ENCODE measurements at regions not wholly inside any gene's neighbourhood (a gene's known extent, or its start where the extent isn't known, plus 50 kb on each side); places are given as distances from the start of the nearest gene placed in this dataset.

- Histone ChIP-seq H4K12ac (ENCODE audit: low read depth, low read length) (no peak overlapping the region), H3K27ac (ENCODE audit: low read depth, low read length) (no peak overlapping the region), H2BK5ac (ENCODE audit: low read depth, low read length, poor library complexity) (no peak overlapping the region), H3K14ac (ENCODE audit: low read length) (no peak overlapping the region), H3K27me3 (ENCODE audit: insufficient read depth, low read length) (no peaks in the 10 kb centered on the region), H3K9me3 (ENCODE audit: insufficient read depth, low read depth, low read length) (no peaks in the 10 kb centered on the region), H3K9ac (ENCODE audit: low read length) (no peak overlapping the region), H3K79me1 (ENCODE audit: low read length) (no peaks in the 10 kb centered on the region), H4K91ac (ENCODE audit: low read depth, low read length) (no peak overlapping the region), H2BK12ac (ENCODE audit: low read length) (no peak overlapping the region), H2AFZ (ENCODE audit: insufficient read depth, low read length, poor library complexity) (no peak overlapping the region), H3K4me3 (ENCODE audit: low read depth, low read length) (no peak overlapping the region), H3K4me1 (ENCODE audit: control insufficient read depth in 1 of 2, insufficient read depth in 2 of 2, low read length in 2 of 2) (no peaks in the 10 kb centered on the region), H4K8ac (ENCODE audit: low read depth, low read length) (no peak overlapping the region), H3K4ac (ENCODE audit: low read depth, low read length) (no peak overlapping the region), H3K79me2 (ENCODE audit: control insufficient read depth, insufficient read depth, low read length, poor library complexity) (no peaks in the 10 kb centered on the region), H3K36me3 (ENCODE audit: control insufficient read depth in 1 of 2, insufficient read depth in 2 of 2, low read length in 2 of 2) (no peaks in the 10 kb centered on the region), H3K18ac (ENCODE audit: low read length) (no peak overlapping the region), H3K4me2 (ENCODE audit: low read length) (no peak overlapping the region), H2BK120ac (ENCODE audit: insufficient read depth, low read length, poor library complexity) (no peak overlapping the region), H3K23ac (ENCODE audit: low read length) (no peak overlapping the region), H2AK5ac (ENCODE audit: low read length) (no peak overlapping the region)
- no peak for DNase-seq
These were observed 1064.6 kb downstream of the TUSC7 start for GRCh38 chr3:117774130-117774529.

GRCh38 chr3:117786349-117786748 is 1076.8 kb downstream of the TUSC7 start:
- Histone ChIP-seq H2AFZ (ENCODE audit: insufficient read depth, low read length, poor library complexity) (no peak overlapping the region), H3K14ac (ENCODE audit: low read length) (no peak overlapping the region), H3K79me1 (ENCODE audit: low read length) (no peaks in the 10 kb centered on the region), H2BK5ac (ENCODE audit: low read depth, low read length, poor library complexity) (no peak overlapping the region), H4K91ac (ENCODE audit: low read depth, low read length) (no peak overlapping the region), H2AK5ac (ENCODE audit: low read length) (no peak overlapping the region), H3K4me2 (ENCODE audit: low read length) (no peak overlapping the region), H3K4me3 (ENCODE audit: low read depth, low read length) (no peak overlapping the region), H3K79me2 (ENCODE audit: control insufficient read depth, insufficient read depth, low read length, poor library complexity) (no peaks in the 10 kb centered on the region), H3K36me3 (ENCODE audit: control insufficient read depth in 1 of 2, insufficient read depth in 2 of 2, low read length in 2 of 2) (no peaks in the 10 kb centered on the region), H3K9me3 (ENCODE audit: insufficient read depth, low read depth, low read length) (no peaks in the 10 kb centered on the region), H3K4ac (ENCODE audit: low read depth, low read length) (no peak overlapping the region), H2BK12ac (ENCODE audit: low read length) (no peak overlapping the region), H2BK120ac (ENCODE audit: insufficient read depth, low read length, poor library complexity) (no peak overlapping the region), H3K4me1 (ENCODE audit: control insufficient read depth in 1 of 2, insufficient read depth in 2 of 2, low read length in 2 of 2) (no peaks in the 10 kb centered on the region), H4K8ac (ENCODE audit: low read depth, low read length) (no peak overlapping the region), H3K23ac (ENCODE audit: low read length) (no peak overlapping the region), H3K9ac (ENCODE audit: low read length) (no peak overlapping the region), H3K18ac (ENCODE audit: low read length) (no peak overlapping the region), H3K27me3 (ENCODE audit: insufficient read depth, low read length) (no peaks in the 10 kb centered on the region), H3K27ac (ENCODE audit: low read depth, low read length) (no peak overlapping the region), H4K12ac (ENCODE audit: low read depth, low read length) (no peak overlapping the region)
- DNase-seq = no peak
- no CpG with 5 or more reads among the region's 2 CpGs for WGBS (ENCODE audit: extremely low coverage, insufficient coverage, insufficient read length)

- H3K4ac ChIP-seq (ENCODE audit: low read depth, low read length) = no peak overlapping the region
- H2BK5ac ChIP-seq (ENCODE audit: low read depth, low read length, poor library complexity) = no peak overlapping the region
- H3K9ac ChIP-seq (ENCODE audit: low read length) = no peak overlapping the region
- H3K4me3 ChIP-seq (ENCODE audit: low read depth, low read length) = no peak overlapping the region
- no peak overlapping the region for H2AK5ac ChIP-seq (ENCODE audit: low read length)
- no peaks in the 10 kb centered on the region for H3K27me3 ChIP-seq (ENCODE audit: insufficient read depth, low read length)
- no peak overlapping the region for H3K27ac ChIP-seq (ENCODE audit: low read depth, low read length)
- H3K4me2 ChIP-seq (ENCODE audit: low read length) = no peak overlapping the region
- H3K23ac ChIP-seq (ENCODE audit: low read length) = no peak overlapping the region
- no peak overlapping the region for H2BK12ac ChIP-seq (ENCODE audit: low read length)
- no peak overlapping the region for H3K18ac ChIP-seq (ENCODE audit: low read length)
- no peaks in the 10 kb centered on the region for H3K4me1 ChIP-seq (ENCODE audit: control insufficient read depth in 1 of 2, insufficient read depth in 2 of 2, low read length in 2 of 2)
- H4K12ac ChIP-seq (ENCODE audit: low read depth, low read length) = no peak overlapping the region
- no peak overlapping the region for H2BK120ac ChIP-seq (ENCODE audit: insufficient read depth, low read length, poor library complexity)
- no peaks in the 10 kb centered on the region for H3K9me3 ChIP-seq (ENCODE audit: insufficient read depth, low read depth, low read length)
- no peak for DNase-seq
- no peak overlapping the region for H3K14ac ChIP-seq (ENCODE audit: low read length)
- no peak overlapping the region for H4K8ac ChIP-seq (ENCODE audit: low read depth, low read length)
- H3K79me1 ChIP-seq (ENCODE audit: low read length) = no peaks in the 10 kb centered on the region
- no peaks in the 10 kb centered on the region for H3K79me2 ChIP-seq (ENCODE audit: control insufficient read depth, insufficient read depth, low read length, poor library complexity)
- H4K91ac ChIP-seq (ENCODE audit: low read depth, low read length) = no peak overlapping the region
- no peaks in the 10 kb centered on the region for H3K36me3 ChIP-seq (ENCODE audit: control insufficient read depth in 1 of 2, insufficient read depth in 2 of 2, low read length in 2 of 2)
- H2AFZ ChIP-seq (ENCODE audit: insufficient read depth, low read length, poor library complexity) = no peak overlapping the region
These were observed 1078.5 kb downstream of the TUSC7 start for GRCh38 chr3:117788061-117788460.

- Histone ChIP-seq H2AFZ (ENCODE audit: insufficient read depth, low read length, poor library complexity) (no peak overlapping the region), H3K79me2 (ENCODE audit: control insufficient read depth, insufficient read depth, low read length, poor library complexity) (no peaks in the 10 kb centered on the region), H3K4me1 (ENCODE audit: control insufficient read depth in 1 of 2, insufficient read depth in 2 of 2, low read length in 2 of 2) (no peaks in the 10 kb centered on the region), H3K79me1 (ENCODE audit: low read length) (no peaks in the 10 kb centered on the region), H3K4ac (ENCODE audit: low read depth, low read length) (no peak overlapping the region), H4K91ac (ENCODE audit: low read depth, low read length) (no peak overlapping the region), H3K18ac (ENCODE audit: low read length) (no peak overlapping the region), H3K23ac (ENCODE audit: low read length) (no peak overlapping the region), H2BK5ac (ENCODE audit: low read depth, low read length, poor library complexity) (no peak overlapping the region), H4K12ac (ENCODE audit: low read depth, low read length) (no peak overlapping the region), H3K36me3 (ENCODE audit: control insufficient read depth in 1 of 2, insufficient read depth in 2 of 2, low read length in 2 of 2) (no peaks in the 10 kb centered on the region), H2BK120ac (ENCODE audit: insufficient read depth, low read length, poor library complexity) (no peak overlapping the region), H4K8ac (ENCODE audit: low read depth, low read length) (no peak overlapping the region), H3K14ac (ENCODE audit: low read length) (no peak overlapping the region), H2AK5ac (ENCODE audit: low read length) (no peak overlapping the region), H3K9me3 (ENCODE audit: insufficient read depth, low read depth, low read length) (no peaks in the 10 kb centered on the region), H2BK12ac (ENCODE audit: low read length) (no peak overlapping the region), H3K27me3 (ENCODE audit: insufficient read depth, low read length) (no peaks in the 10 kb centered on the region), H3K9ac (ENCODE audit: low read length) (no peak overlapping the region), H3K4me2 (ENCODE audit: low read length) (no peak overlapping the region), H3K27ac (ENCODE audit: low read depth, low read length) (no peak overlapping the region), H3K4me3 (ENCODE audit: low read depth, low read length) (no peak overlapping the region)
- no peak for DNase-seq
- WGBS (ENCODE audit: extremely low coverage, insufficient coverage, insufficient read length) = no CpG with 5 or more reads among the region's 3 CpGs
These were observed 1078.9 kb downstream of the TUSC7 start for GRCh38 chr3:117788506-117788905.

Data from trophoblast cell (in vitro differentiated cells and primary cell).